Gastrocnemius medialis (tissue), 4 donors: ENCODE measurements at regions not wholly inside any gene's neighbourhood (a gene's known extent, or its start where the extent isn't known, plus 50 kb on each side); places are given as distances from the start of the nearest gene placed in this dataset.

Experiments
- POLR2A ChIP-seq, 2 donors: fragments of 450-650 bp; IDR thresholded peaks; one replicate each; pipeline ENCODE4 v1.6.1; 2017; ENCODE audit warnings: antibody characterized with exemption in 2 of 2, mild to moderate bottlenecking in 2 of 2, moderate library complexity in 2 of 2
- TF ChIP-seq, protein P1 (sequence below), 5 experiments: fragments of 450-650 bp in 3 of 5; fragments of 200-600 bp in 2 of 5; sonication (generic) in 2 of 5; IDR thresholded peaks in 4 of 5; conservative IDR thresholded peaks in 1 of 5; 1 replicate in 4 of 5; 2 replicates in 1 of 5; pipeline ENCODE4 v1.5.1; 2016 to 2019; ENCODE audit warnings: antibody characterized with exemption in 5 of 5, mild to moderate bottlenecking in 3 of 5, moderate library complexity in 3 of 5

DNA sequence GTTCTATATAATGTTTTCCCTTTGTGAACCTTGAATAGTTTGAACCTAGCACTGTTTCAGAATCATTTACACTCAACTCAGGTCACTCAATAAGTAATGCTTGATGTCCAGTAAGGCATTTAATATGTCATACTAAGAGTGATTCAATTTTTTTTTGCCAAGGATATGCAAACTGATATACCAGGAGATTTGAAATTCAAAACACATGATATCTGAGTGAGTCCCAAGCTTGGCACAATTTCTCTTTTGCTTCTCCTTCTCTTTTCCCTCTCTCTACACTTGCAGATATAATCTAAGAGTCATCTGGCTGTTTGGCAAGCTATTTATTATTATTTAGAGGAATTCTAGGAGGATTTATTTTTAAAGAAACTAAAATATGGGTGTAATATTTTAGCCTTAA lies 61.6 kb upstream of the SPAG17 start:
- TF ChIP-seq, protein P1, sequence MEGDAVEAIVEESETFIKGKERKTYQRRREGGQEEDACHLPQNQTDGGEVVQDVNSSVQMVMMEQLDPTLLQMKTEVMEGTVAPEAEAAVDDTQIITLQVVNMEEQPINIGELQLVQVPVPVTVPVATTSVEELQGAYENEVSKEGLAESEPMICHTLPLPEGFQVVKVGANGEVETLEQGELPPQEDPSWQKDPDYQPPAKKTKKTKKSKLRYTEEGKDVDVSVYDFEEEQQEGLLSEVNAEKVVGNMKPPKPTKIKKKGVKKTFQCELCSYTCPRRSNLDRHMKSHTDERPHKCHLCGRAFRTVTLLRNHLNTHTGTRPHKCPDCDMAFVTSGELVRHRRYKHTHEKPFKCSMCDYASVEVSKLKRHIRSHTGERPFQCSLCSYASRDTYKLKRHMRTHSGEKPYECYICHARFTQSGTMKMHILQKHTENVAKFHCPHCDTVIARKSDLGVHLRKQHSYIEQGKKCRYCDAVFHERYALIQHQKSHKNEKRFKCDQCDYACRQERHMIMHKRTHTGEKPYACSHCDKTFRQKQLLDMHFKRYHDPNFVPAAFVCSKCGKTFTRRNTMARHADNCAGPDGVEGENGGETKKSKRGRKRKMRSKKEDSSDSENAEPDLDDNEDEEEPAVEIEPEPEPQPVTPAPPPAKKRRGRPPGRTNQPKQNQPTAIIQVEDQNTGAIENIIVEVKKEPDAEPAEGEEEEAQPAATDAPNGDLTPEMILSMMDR (IDR thresholded peaks at IDR 0.05 in 4 of 5, conservative IDR thresholded peaks at IDR 0.05 in 1 of 5), result no peak
- no peak for TF ChIP-seq POLR2A (IDR thresholded peaks at IDR 0.05)
